ENCODE measurements at regions not wholly inside any gene's neighbourhood (a gene's known extent, or its start where the extent isn't known, plus 50 kb on each side); places are given as distances from the start of the nearest gene placed in this dataset.

DNA sequence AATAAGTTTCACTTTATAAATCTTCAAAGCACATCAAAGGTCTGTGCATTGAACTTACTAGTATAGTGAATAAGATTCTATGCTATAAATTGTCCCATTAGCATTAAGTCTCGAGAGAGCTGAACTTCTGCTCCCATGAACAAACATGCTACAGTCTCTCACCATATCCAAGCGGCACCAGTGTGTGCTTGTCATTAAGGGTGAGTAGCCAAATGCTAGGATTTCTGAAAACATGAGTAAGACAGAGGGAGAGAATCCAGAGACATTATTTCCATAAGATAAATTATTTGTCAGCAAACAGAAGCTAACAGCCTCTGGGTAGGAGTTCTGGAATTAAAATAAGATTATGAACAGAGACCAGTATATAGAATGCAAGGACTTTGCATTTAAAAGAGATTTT lies 2882.5 kb downstream of the PCDH9 start:
- H3K9me3 ChIP-seq: peaks cover 2% of the 10 kb centered on the region
- no peak overlapping the region for H3K4me3 ChIP-seq
- H3K27ac ChIP-seq: no peak overlapping the region
- no peaks in the 10 kb centered on the region for H3K36me3 ChIP-seq
- intact Hi-C loops (cut with DNase I): no loop called here
- ATAC-seq (no peak), DNase-seq (no peak)
- no peaks in the 10 kb centered on the region for H3K4me1 ChIP-seq
- TF ChIP-seq, protein P1, sequence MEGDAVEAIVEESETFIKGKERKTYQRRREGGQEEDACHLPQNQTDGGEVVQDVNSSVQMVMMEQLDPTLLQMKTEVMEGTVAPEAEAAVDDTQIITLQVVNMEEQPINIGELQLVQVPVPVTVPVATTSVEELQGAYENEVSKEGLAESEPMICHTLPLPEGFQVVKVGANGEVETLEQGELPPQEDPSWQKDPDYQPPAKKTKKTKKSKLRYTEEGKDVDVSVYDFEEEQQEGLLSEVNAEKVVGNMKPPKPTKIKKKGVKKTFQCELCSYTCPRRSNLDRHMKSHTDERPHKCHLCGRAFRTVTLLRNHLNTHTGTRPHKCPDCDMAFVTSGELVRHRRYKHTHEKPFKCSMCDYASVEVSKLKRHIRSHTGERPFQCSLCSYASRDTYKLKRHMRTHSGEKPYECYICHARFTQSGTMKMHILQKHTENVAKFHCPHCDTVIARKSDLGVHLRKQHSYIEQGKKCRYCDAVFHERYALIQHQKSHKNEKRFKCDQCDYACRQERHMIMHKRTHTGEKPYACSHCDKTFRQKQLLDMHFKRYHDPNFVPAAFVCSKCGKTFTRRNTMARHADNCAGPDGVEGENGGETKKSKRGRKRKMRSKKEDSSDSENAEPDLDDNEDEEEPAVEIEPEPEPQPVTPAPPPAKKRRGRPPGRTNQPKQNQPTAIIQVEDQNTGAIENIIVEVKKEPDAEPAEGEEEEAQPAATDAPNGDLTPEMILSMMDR (IDR thresholded peaks at IDR 0.05): no peak
- no peaks in the 10 kb centered on the region for H3K27me3 ChIP-seq (ENCODE audit: low read depth)

DNA sequence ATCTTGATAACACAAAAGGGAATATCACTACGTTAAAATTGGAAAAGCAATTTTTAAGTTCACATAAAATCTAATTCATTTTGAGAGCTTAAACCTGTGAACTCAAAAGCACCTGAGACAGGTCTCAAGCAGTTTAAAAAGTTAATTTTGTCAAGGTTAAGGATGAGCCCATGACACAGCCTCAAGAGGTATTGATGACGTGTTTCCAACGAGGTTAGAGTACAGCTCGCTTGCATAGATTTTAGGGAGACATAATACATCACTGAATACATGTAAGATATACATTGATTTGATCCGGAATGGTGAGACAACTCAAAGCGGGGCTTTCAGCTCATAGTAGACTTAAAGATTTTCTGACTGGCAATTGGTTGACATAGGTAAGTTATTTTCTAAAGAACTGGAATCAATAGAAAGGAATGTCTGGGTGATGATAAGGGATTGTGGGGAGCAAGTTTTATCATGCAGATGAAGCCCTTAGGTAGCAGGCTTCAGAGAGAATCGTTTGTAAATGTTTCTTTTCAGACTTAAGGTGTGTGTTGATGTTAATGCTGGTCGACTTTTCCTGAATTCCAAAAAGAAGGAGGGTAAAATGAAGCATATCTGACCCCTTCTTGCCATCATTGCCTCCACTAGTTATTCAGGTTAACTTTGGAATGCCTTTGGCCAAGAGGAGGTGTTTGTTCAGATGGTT lies 2890.6 kb downstream of the PCDH9 start:
- Histone ChIP-seq H3K27ac (no peak overlapping the region), H3K27me3 (ENCODE audit: low read depth) (no peaks in the 10 kb centered on the region), H3K4me1 (no peaks in the 10 kb centered on the region), H3K9me3 (peaks cover 5% of the 10 kb centered on the region), H3K36me3 (no peaks in the 10 kb centered on the region), H3K4me3 (no peak overlapping the region)
- intact Hi-C loops (cut with DNase I): no loop called here
- no peak for DNase-seq
- TF ChIP-seq, protein P1 (IDR thresholded peaks at IDR 0.05): no peak
- no peak for ATAC-seq

DNA sequence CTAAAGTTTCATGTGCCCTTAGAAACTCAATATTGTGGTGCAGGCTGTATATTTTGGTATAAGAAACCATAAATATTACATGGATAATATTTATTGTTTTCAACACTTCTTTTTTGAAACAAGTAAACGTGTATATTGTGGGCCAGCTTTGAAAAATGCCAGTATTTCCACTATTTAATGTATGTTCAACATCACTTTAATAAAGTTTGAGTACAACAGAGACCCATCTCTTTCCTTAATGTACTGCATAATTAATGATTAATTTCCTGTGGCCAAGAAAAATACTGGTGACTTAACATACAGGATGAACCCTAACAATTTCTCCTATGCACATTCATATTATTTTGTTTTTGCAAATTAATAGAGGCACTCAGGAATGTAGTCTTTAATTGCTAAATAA lies 2891.5 kb downstream of the PCDH9 start:
- DNase-seq (no peak), ATAC-seq (no peak)
- Histone ChIP-seq H3K27ac (no peak overlapping the region), H3K27me3 (ENCODE audit: low read depth) (no peaks in the 10 kb centered on the region), H3K4me3 (no peak overlapping the region), H3K9me3 (peaks cover 5% of the 10 kb centered on the region), H3K36me3 (no peaks in the 10 kb centered on the region), H3K4me1 (no peaks in the 10 kb centered on the region)
- TF ChIP-seq, protein P1 (IDR thresholded peaks at IDR 0.05): no peak
- intact Hi-C loops (cut with DNase I): no loop called here

DNA sequence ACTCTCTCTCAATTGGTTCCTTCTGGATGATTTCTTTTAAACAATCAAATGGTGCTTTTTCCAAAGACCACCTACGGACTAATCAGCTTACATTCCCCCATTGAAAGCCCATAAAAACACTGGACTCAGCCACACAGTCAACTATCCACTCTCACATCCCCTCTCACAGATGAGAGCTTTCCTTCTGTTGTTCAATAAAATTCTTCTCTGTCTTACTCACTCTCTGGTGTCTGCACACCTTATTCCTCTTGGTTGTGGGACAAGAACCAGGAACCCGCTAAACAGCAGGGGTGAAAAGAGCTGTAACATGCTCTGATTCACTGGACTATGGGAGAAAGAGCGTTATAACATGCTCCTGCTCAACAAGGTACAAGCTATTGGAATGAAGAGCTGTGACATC lies 2896.2 kb downstream of the PCDH9 start:
- intact Hi-C loops (cut with DNase I): no loop called here
- H3K36me3 ChIP-seq: no peaks in the 10 kb centered on the region
- DNase-seq (no peak), ATAC-seq (no peak)
- no peaks in the 10 kb centered on the region for H3K27me3 ChIP-seq (ENCODE audit: low read depth)
- TF ChIP-seq, protein P1 (IDR thresholded peaks at IDR 0.05): no peak
- no peak overlapping the region for H3K4me3 ChIP-seq
- no peaks in the 10 kb centered on the region for H3K4me1 ChIP-seq
- H3K27ac ChIP-seq: no peak overlapping the region
- H3K9me3 ChIP-seq: no peaks in the 10 kb centered on the region

DNA sequence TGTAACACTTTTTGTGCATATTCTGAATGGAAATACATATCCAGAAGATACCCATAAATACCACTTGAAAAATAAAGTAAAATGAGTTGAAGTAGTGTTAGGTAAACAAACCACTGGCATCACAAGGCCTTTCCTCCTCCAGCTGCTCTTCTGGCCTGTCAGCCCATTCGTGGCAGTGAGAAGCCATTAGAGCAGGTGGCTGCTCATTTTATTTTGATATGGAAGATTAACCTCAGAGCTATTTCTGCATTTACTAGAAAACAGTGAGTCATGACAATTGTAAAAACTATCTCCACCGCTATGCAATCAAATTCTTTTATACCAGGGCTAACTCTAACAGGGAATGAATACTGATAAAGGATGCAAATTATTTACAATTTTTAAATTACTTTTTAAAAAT lies 2898.1 kb downstream of the PCDH9 start:
- ATAC-seq (no peak), DNase-seq (no peak)
- Histone ChIP-seq H3K4me1 (no peaks in the 10 kb centered on the region), H3K9me3 (no peaks in the 10 kb centered on the region), H3K27me3 (ENCODE audit: low read depth) (no peaks in the 10 kb centered on the region), H3K4me3 (no peak overlapping the region), H3K27ac (no peak overlapping the region), H3K36me3 (no peaks in the 10 kb centered on the region)
- TF ChIP-seq, protein P1 (IDR thresholded peaks at IDR 0.05): no peak
- intact Hi-C loops (cut with DNase I): no loop called here

Measured in lower lobe of right lung (tissue), 2 donors.